ENCODE measurements at regions not wholly inside any gene's neighbourhood (a gene's known extent, or its start where the extent isn't known, plus 50 kb on each side); places are given as distances from the start of the nearest gene placed in this dataset.
A peak's percentile ranks its signal among the peaks of the same experiment; 100 is the strongest.
"Not testable (repeated sequence)": the region's sequence is repeated elsewhere in the genome, so short reads cannot be mapped to it uniquely, and the experiment has no call there.

- not testable (repeated sequence) for DNase-seq; H3K9me3 ChIP-seq (ENCODE audit: control insufficient read depth in 2 of 2, insufficient read depth in 1 of 2, low read depth in 1 of 2, low read length in 1 of 2); H3K36me3 ChIP-seq (ENCODE audit: control insufficient read depth in 3 of 3, insufficient read depth in 2 of 3, low read depth in 1 of 3, low read length in 3 of 3); FAIRE-seq; H3K27ac ChIP-seq (ENCODE audit: low read depth in 1 of 3, low read length in 2 of 3); H3K27me3 ChIP-seq (ENCODE audit: control insufficient read depth in 3 of 3, insufficient read depth in 3 of 3, low read length in 3 of 3); H3K4me1 ChIP-seq (ENCODE audit: control insufficient read depth in 3 of 3, insufficient read depth in 2 of 3, low read depth in 1 of 3, low read length in 2 of 3); H3K4me3 ChIP-seq (ENCODE audit: low read depth in 1 of 3, low read length in 3 of 3)
- WGBS, 3 donors: 93 to 98% (median 97%) methylated on average over 10 to 14 of the region's 16 CpGs
Observed at GRCh38 chr7:51388241-51388640, 71.6 kb upstream of the COBL start.

- not testable (repeated sequence) for DNase-seq; H3K36me3 ChIP-seq (ENCODE audit: control insufficient read depth in 3 of 3, insufficient read depth in 2 of 3, low read depth in 1 of 3, low read length in 3 of 3); H3K27me3 ChIP-seq (ENCODE audit: control insufficient read depth in 3 of 3, insufficient read depth in 3 of 3, low read length in 3 of 3); H3K9me3 ChIP-seq (ENCODE audit: control insufficient read depth in 2 of 2, insufficient read depth in 1 of 2, low read depth in 1 of 2, low read length in 1 of 2); H3K4me3 ChIP-seq (ENCODE audit: low read depth in 1 of 3, low read length in 3 of 3); H3K4me1 ChIP-seq (ENCODE audit: control insufficient read depth in 3 of 3, insufficient read depth in 2 of 3, low read depth in 1 of 3, low read length in 2 of 3); H3K27ac ChIP-seq (ENCODE audit: low read depth in 1 of 3, low read length in 2 of 3); FAIRE-seq
- 93 to 98% (median 97%) methylated on average over 24 to 34 of the region's 34 CpGs for WGBS, 3 donors
Observed at GRCh38 chr7:51386806-51387568, 70.4 kb upstream of the COBL start.

DNA sequence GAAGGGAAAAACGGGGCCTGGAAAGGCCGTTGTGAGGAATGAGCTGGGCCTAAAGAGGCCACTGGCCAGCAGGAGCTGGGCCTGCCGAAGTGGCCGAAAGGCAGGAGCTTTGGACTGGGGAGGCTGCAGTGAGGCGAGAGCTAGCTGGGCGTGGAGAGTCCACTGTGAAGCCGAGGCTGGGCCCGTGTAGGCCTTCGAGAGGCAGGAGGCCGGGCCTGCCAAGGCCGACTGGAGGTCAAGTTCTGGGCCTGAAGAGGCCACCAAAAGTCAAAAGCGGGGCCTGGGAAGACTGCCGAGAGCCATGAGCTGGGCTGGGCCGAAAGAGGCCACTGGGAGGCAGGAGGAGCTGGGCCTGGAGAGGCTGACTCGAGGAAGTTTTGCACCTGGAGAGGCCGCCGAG, 69.6 kb upstream of the COBL start:
- not testable (repeated sequence) for H3K4me3 ChIP-seq (ENCODE audit: low read depth in 1 of 3, low read length in 3 of 3); H3K27me3 ChIP-seq (ENCODE audit: control insufficient read depth in 3 of 3, insufficient read depth in 3 of 3, low read length in 3 of 3); H3K4me1 ChIP-seq (ENCODE audit: control insufficient read depth in 3 of 3, insufficient read depth in 2 of 3, low read depth in 1 of 3, low read length in 2 of 3); H3K27ac ChIP-seq (ENCODE audit: low read depth in 1 of 3, low read length in 2 of 3); FAIRE-seq; DNase-seq; H3K36me3 ChIP-seq (ENCODE audit: control insufficient read depth in 3 of 3, insufficient read depth in 2 of 3, low read depth in 1 of 3, low read length in 3 of 3); H3K9me3 ChIP-seq (ENCODE audit: control insufficient read depth in 2 of 2, insufficient read depth in 1 of 2, low read depth in 1 of 2, low read length in 1 of 2)
- 88 to 92% (median 89%) methylated on average over 11 to 16 of the region's 17 CpGs for WGBS, 3 donors

GRCh38 chr7:51382243-51382642, 65.6 kb upstream of the COBL start:
- not testable (repeated sequence) for H3K36me3 ChIP-seq (ENCODE audit: control insufficient read depth in 3 of 3, insufficient read depth in 2 of 3, low read depth in 1 of 3, low read length in 3 of 3); H3K27ac ChIP-seq (ENCODE audit: low read depth in 1 of 3, low read length in 2 of 3); H3K9me3 ChIP-seq (ENCODE audit: control insufficient read depth in 2 of 2, insufficient read depth in 1 of 2, low read depth in 1 of 2, low read length in 1 of 2); H3K4me3 ChIP-seq (ENCODE audit: low read depth in 1 of 3, low read length in 3 of 3); H3K4me1 ChIP-seq (ENCODE audit: control insufficient read depth in 3 of 3, insufficient read depth in 2 of 3, low read depth in 1 of 3, low read length in 2 of 3); H3K27me3 ChIP-seq (ENCODE audit: control insufficient read depth in 3 of 3, insufficient read depth in 3 of 3, low read length in 3 of 3); FAIRE-seq
- WGBS, 3 donors: 69 to 79% (median 76%) methylated on average over 4 to 7 of the region's 7 CpGs
- DNase-seq: peak in 1 of 2 donors; percentile 26

DNA sequence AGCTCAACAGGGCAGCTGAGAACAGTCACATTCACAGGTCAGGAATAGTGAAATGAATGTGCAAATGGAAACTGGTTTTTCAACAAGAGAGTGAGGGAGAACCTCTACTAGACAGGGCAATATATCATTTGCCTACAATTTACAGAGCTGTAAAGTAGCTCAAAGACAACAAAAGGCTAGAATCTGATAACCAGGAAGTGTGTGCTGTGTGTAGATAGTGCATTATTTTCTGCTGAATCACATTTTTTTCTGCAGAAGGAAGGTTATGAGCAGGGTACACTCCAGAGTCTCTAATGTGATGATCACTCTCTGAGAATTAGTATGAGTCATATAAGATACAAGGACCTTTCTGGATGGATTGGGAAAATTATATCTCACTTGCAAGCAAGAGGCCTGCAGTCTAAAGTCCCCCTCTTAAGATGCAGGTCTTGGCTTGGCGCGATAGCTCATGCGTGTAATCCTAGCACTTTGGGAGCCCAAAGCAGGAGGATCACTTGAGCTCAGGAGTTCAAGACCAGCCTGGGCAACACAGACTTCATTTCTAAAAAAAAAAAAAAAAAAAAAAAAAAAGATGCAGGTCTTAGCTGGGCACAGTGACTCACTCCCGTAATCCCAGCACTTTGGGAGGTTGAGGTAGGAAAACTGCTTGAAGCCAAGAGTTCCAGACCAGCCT, 59.9 kb upstream of the COBL start:
- FAIRE-seq (no peak), DNase-seq (peak; percentile 69 to 83)
- no peak overlapping the region for H3K4me3 ChIP-seq (ENCODE audit: low read depth in 1 of 3, low read length in 3 of 3)
- WGBS, 3 donors: 26 to 51% (median 44%) methylated on average over 4 of the region's 4 CpGs
- no peaks in the 10 kb centered on the region for H3K27me3 ChIP-seq (ENCODE audit: control insufficient read depth in 3 of 3, insufficient read depth in 3 of 3, low read length in 3 of 3)
- H3K36me3 ChIP-seq (ENCODE audit: control insufficient read depth in 3 of 3, insufficient read depth in 2 of 3, low read depth in 1 of 3, low read length in 3 of 3): no peaks in the 10 kb centered on the region
- peaks cover 0 to 4% of the 10 kb centered on the region in 2 donors for H3K9me3 ChIP-seq (ENCODE audit: control insufficient read depth in 2 of 2, insufficient read depth in 1 of 2, low read depth in 1 of 2, low read length in 1 of 2)
- H3K27ac ChIP-seq (ENCODE audit: low read depth in 1 of 3, low read length in 2 of 3): peak overlapping the region in 1 of 3 donors; percentile 75
- H3K4me1 ChIP-seq (ENCODE audit: control insufficient read depth in 3 of 3, insufficient read depth in 2 of 3, low read depth in 1 of 3, low read length in 2 of 3): peaks cover 0 to 11% (median 0%) of the 10 kb centered on the region in 3 donors

- H3K27me3 ChIP-seq (ENCODE audit: control insufficient read depth in 3 of 3, insufficient read depth in 3 of 3, low read length in 3 of 3): no peaks in the 10 kb centered on the region
- no peak overlapping the region for H3K4me3 ChIP-seq (ENCODE audit: low read depth in 1 of 3, low read length in 3 of 3)
- WGBS, 3 donors: 38 to 74% (median 52%) methylated on average over 4 of the region's 4 CpGs
- peaks cover 0 to 4% of the 10 kb centered on the region in 2 donors for H3K9me3 ChIP-seq (ENCODE audit: control insufficient read depth in 2 of 2, insufficient read depth in 1 of 2, low read depth in 1 of 2, low read length in 1 of 2)
- no peak overlapping the region for H3K27ac ChIP-seq (ENCODE audit: low read depth in 1 of 3, low read length in 2 of 3)
- FAIRE-seq (no peak), DNase-seq (no peak)
- peaks cover 0 to 11% (median 0%) of the 10 kb centered on the region in 3 donors for H3K4me1 ChIP-seq (ENCODE audit: control insufficient read depth in 3 of 3, insufficient read depth in 2 of 3, low read depth in 1 of 3, low read length in 2 of 3)
- no peaks in the 10 kb centered on the region for H3K36me3 ChIP-seq (ENCODE audit: control insufficient read depth in 3 of 3, insufficient read depth in 2 of 3, low read depth in 1 of 3, low read length in 3 of 3)
Observed at GRCh38 chr7:51374936-51375335, 58.3 kb upstream of the COBL start.

DNA sequence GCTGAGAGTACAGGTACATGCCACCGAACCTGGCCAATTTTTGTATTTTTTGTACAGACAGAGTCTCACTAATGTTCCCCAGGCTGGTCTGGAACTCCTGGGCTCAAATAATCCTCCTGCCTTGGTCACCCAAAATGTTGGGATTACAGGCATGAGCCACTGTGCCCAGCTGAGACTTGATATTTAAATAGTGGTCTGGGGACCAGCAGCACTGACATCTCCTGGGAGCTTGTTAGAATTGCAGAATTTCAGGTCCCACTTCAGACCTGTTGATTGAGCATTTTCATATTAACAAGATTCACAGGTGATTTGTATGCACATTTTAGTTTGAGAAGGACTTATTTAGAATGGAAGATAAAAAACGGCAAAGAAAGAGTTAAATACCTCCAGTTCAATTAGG, 57.0 kb upstream of the COBL start:
- H3K9me3 ChIP-seq (ENCODE audit: control insufficient read depth in 2 of 2, insufficient read depth in 1 of 2, low read depth in 1 of 2, low read length in 1 of 2); DNase-seq; H3K4me3 ChIP-seq (ENCODE audit: low read depth in 1 of 3, low read length in 3 of 3); FAIRE-seq; H3K27me3 ChIP-seq (ENCODE audit: control insufficient read depth in 3 of 3, insufficient read depth in 3 of 3, low read length in 3 of 3); H3K27ac ChIP-seq (ENCODE audit: low read depth in 1 of 3, low read length in 2 of 3); H3K36me3 ChIP-seq (ENCODE audit: control insufficient read depth in 3 of 3, insufficient read depth in 2 of 3, low read depth in 1 of 3, low read length in 3 of 3): not testable (repeated sequence)
- peaks cover 0 to 11% (median 0%) of the 10 kb centered on the region in 3 donors for H3K4me1 ChIP-seq (ENCODE audit: control insufficient read depth in 3 of 3, insufficient read depth in 2 of 3, low read depth in 1 of 3, low read length in 2 of 3)
- WGBS, 3 donors: 53 to 71% (median 60%) methylated on average over 2 of the region's 2 CpGs

DNA sequence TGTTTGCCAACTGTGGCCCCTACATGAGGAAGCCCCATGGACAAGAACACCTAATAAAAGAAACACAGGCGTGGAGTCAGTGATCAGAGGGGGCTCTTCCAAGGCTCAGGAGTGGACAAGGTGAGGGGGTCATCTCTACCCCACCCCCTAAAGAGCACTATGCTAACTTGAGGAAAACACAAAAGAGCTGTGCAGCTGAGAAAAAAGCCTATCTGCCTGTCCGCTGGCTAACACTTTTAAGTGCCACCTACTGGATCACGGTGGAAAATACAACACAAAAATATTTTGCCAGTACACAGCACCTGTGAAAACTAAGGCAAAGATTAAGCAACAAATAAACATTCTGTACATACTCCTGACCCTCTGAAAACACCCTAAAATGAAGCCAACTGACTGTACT, 53.1 kb upstream of the COBL start:
- no peaks in the 10 kb centered on the region for H3K9me3 ChIP-seq (ENCODE audit: control insufficient read depth in 2 of 2, insufficient read depth in 1 of 2, low read depth in 1 of 2, low read length in 1 of 2)
- DNase-seq (peak in 1 of 2 donors; percentile 41), FAIRE-seq (no peak)
- 19 to 29% (median 25%) methylated on average over 3 of the region's 3 CpGs for WGBS, 3 donors
- H3K4me1 ChIP-seq (ENCODE audit: control insufficient read depth in 3 of 3, insufficient read depth in 2 of 3, low read depth in 1 of 3, low read length in 2 of 3): peaks cover 0 to 3% (median 0%) of the 10 kb centered on the region in 3 donors
- no peaks in the 10 kb centered on the region for H3K27me3 ChIP-seq (ENCODE audit: control insufficient read depth in 3 of 3, insufficient read depth in 3 of 3, low read length in 3 of 3)
- no peak overlapping the region for H3K4me3 ChIP-seq (ENCODE audit: low read depth in 1 of 3, low read length in 3 of 3)
- H3K27ac ChIP-seq (ENCODE audit: low read depth in 1 of 3, low read length in 2 of 3): no peak overlapping the region
- H3K36me3 ChIP-seq (ENCODE audit: control insufficient read depth in 3 of 3, insufficient read depth in 2 of 3, low read depth in 1 of 3, low read length in 3 of 3): no peaks in the 10 kb centered on the region
